ENCODE measurements at regions not wholly inside any gene's neighbourhood (a gene's known extent, or its start where the extent isn't known, plus 50 kb on each side); places are given as distances from the start of the nearest gene placed in this dataset.
A peak's percentile ranks its signal among the peaks of the same experiment; 100 is the strongest.
"Not testable (repeated sequence)": the region's sequence is repeated elsewhere in the genome, so short reads cannot be mapped to it uniquely, and the experiment has no call there.

GRCh38 chr12:46669720-46670119 is 156.1 kb downstream of the SLC38A4 start:
- no peak for DNase-seq

DNA sequence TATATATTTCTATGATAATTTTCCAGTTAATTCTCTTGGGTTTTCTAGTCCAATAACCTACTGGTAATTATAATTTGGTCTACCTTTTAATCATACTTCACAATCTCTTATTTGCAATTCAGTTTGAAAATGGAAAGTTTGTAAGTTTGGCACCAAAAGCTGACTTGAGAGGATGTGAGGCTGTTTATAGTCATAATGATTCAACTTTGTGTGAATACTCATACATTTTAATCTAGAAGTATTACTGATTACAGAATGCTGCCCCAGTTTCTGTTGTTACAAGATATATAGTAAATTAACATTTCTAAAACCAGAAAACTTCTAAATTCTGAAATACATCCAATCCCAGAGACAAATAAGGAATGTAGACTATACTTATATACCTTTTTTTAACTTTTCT is 158.2 kb downstream of the SLC38A4 start:
- no peak for DNase-seq

GRCh38 chr12:46664761-46665287 is 161.0 kb downstream of the SLC38A4 start:
- DNase-seq = peak; percentile 95

DNA sequence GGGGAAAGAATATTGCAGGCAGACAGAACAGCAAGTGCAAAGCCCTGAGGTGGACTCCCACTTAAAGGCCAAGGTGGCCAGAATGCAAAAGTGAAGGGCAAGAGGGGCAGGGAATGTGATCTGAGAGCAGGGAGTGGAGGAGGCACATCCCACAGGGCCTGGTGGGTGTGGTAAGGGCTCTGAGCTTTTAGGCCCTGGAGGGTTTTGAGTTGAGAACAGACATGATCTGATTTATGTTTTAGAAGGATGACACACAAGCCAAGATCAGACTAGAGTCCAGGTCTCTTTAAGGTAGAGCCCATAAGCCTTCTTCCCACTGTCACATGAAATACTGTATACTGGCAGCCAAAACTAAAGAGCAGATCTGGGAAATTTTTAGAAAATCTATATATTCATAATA is 162.5 kb downstream of the SLC38A4 start:
- DNase-seq = no peak

GRCh38 chr12:46661110-46661845 is 164.5 kb downstream of the SLC38A4 start:
- peak; percentile 73 for DNase-seq

DNA sequence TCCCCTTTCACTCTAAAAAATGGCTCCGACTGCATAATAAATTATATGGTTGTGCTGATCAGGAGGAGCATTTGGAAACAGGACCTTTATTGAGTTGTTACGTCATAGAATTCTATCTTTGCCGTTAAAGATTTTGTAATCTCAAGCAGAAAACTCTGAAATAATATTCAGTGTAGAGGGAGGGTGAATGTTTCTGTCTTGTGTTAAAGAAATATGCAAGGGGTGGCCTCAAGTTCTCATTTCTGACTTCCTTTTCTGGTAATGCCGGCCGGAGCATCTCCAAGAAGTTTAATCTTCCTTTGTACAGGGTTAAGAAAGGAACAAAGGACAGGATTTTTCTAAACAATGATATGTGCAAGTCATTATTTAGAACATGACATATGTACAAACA is 165.1 kb downstream of the SLC38A4 start:
- peak; percentile 79 for DNase-seq

DNA sequence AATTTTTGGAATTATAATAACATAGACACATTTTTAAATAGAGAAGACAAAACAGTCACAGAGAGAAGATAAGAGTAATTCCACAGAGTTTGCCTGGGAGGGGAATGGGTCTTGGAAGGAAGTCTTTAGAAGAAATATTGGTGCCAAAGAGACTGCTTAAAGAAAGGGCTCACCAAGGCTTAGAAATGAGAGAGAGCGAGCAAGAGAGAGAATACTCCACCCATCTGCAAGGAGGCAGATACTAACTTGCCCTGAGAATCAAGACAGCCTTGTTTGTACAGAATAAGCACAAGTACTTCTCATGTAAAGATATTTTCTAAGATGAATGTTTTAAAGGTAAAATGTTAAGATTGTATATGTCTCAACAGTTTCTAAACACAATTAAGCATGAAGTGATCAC is 165.5 kb downstream of the SLC38A4 start:
- no peak for DNase-seq

GRCh38 chr12:46659824-46660223 is 166.0 kb downstream of the SLC38A4 start:
- no peak for DNase-seq

GRCh38 chr12:46659032-46659650 is 166.7 kb downstream of the SLC38A4 start:
- DNase-seq = no peak

DNA sequence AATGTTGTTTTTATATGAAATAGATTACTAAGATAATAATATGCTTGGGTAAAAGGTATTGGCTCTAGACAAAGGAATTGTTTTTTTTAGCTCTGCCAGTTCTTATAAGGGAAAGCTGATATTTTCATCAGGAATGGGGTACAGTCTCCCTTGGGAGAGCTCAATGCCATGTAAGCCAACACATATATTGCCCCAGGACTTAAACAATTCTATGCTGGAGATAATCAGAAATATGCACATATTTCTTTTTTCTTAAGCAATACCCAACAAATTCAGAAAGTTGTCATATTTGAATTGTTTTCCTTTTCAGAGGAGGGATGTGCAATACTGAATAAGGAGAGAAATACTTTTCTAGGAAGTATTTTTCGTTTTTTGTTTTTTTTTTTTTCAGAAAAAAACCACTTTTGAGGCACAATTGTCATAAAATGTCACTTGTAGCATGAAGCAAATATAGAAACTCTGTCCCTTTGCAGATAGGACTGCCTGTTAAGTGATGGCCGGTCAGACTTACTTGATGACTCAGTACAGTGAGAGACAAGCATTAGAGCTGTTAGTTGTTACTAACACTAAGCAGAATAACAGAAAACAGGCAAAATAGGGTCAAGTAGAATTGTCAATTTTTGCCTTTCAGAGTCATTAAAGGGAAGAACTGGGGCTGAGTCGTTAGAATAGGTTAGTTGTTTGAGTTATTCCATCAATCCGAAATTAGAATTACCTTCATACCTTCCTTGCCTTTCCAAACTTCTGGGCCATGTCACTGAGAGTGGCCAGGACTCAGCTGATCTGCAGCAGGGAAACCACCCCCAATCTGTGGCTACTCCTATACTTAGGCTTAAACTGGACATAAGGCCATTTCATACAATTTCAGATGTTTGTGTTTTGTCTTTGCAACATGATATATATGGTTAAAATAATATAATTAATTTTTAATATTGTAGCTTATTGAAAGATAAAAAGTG is 168.1 kb downstream of the SLC38A4 start:
- DNase-seq = no peak

DNA sequence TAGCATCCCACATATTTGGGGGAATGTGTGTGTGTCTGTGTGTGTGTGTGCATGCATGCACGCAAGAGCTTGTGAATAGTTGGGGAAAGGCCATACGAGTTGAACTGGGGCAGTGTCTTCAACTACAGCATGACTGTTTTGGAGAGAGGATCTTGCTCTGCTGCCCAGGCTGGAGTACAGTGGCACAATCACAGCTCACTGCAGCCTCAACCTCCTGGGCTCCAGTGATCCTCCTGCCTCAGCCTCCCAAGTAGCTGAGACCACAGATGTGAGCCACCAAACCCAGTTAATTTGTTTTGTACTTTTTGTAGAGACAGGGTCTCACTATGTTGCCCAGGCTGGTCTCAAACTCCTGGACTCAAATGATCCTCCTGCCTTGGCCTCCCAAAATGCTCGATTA is 169.8 kb downstream of the SLC38A4 start:
- not testable (repeated sequence) for DNase-seq

GRCh38 chr12:46653311-46653710 is 172.5 kb downstream of the SLC38A4 start:
- no peak for DNase-seq

- no peak for DNase-seq
Observed at GRCh38 chr12:46652692-46653091, 173.1 kb downstream of the SLC38A4 start.

DNA sequence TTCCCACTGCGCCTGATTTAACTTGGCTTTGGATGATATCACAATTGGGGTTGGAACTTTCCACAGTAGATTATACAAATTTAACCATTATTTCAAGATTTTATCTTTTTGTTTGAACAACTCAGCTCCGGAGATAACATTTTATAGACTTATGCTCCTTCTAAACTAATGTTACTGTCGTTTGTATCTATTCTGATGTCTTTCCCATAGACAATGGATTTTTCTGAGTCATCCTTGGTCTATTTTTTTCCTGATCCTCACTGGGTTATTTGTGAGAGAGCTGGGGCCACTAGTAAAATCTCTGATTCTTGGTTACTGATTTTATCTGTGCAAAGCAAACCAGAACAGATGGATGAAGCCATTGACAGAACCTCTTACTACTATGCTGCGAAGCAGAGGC is 175.1 kb downstream of the SLC38A4 start:
- DNase-seq = no peak

DNA sequence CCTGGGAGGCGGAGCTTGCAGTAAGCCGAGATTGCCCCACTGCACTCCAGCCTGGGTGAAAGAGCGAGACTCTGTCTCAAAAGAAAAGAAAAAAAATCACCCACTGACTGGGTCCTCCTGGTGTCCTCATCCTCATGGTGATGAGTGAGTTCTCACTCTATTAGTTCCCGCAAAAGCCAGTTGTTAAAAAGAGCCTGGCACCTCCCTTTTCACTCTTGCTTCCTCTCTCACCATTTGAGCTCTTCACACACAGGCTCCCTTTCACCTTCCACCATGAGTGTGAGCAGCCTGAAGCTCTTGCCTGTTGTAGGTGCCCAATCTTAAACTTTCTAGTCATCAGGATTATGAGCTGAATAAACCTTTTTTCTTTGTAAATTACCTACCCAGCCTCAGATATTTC is 176.4 kb downstream of the SLC38A4 start:
- no peak for DNase-seq

DNA sequence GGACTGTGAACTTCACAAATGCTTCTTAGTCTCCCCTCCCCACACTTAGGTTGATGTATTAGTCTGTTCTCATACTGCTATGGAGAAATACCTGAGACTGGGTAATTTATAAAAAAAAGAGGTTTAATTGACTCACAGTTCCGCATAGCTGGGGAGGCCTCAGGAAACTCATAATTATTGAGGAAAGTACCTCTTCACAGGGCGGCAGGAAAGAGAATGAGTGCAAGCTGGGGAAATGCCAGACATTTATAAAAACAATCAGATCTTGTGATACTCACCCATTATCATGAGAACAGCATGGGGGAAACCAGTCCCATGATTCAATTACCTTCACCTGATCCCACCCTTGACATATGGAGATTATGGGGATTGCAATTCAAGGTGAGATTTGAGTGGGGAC is 178.8 kb downstream of the SLC38A4 start:
- DNase-seq = no peak

- DNase-seq = not testable (repeated sequence)
Observed at GRCh38 chr12:46641649-46642048, 184.1 kb downstream of the SLC38A4 start.

DNA sequence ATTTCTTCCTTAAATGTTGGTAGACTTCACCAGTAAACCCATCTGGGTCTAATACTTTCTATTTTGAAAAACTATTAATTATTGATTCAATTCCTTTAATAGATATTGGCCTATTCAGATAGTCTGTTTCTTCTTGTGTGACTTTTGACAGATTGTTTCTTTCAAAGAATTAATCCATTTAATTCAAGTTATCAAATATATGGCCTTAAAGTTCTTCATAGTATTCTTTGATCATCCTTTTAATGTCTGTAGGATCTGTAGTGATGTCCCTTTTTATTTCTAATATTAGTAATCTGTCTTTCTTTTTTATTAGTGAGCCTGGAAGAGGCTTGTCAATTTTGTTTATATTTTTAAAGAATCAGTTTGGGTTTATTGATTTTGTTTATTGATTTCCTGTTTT is 190.0 kb downstream of the SLC38A4 start:
- no peak for DNase-seq

DNA sequence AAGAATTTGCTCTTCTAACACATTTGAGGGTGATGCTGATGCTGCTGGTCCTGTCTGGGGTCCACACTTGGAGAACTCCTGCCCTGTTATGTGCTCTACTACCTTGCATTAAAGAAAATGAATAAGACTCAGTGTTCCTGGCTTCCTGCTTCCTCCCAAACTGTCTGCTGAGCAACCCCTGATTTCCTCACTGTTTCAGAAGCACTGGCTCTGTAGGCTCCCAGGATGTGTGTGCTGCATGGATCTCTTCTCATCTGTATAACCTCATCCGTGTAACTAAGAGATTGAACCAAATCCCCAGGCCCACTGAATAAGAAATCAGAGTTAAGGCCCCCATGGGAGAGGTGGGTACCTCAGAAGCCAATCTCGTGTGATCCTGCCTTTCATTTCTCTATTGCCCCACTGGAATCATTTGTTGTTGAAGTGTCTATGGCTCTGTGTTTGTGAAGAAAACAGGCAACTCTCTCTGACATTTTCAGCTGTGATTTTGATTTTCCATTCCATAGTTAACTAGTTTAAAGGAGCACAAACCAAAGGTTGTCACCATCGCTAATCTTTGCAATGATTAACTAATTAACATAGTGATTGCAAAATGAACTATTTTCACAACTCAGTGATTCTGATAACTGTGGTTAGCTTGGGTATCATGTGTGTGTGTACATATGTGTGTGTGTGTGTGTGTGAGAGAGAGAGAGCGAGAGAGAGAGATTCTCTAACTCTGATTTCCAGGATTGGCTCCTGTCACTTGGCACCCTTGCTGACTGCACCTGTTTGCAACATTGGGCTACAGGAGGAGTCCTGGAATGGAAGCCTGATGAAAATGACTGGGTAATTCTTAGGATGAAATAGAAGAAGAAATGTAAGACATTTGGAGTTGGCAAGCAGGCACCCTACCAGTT is 196.2 kb downstream of the SLC38A4 start:
- no peak for DNase-seq

DNA sequence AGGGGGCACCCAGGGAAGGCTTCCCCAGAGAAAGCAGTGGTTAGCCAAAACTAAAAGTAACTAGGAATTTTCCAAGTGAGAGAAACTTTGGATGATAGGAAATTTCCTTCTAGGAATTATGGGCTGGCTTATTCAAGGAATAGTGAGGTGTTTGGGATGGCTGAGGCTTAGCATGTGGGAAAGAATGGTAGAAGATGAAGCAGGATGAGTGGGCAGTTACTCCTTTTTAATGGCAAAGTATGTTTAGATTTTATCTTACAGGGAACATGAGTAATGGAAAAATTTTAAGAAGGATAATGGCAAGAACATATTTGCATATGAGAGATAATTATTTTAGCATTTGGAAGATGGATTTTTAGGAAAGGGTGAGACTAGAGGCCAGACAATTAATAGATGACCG is 197.6 kb downstream of the SLC38A4 start:
- DNase-seq = no peak

GRCh38 chr12:46627686-46628085 is 198.1 kb downstream of the SLC38A4 start:
- no peak for DNase-seq

DNA sequence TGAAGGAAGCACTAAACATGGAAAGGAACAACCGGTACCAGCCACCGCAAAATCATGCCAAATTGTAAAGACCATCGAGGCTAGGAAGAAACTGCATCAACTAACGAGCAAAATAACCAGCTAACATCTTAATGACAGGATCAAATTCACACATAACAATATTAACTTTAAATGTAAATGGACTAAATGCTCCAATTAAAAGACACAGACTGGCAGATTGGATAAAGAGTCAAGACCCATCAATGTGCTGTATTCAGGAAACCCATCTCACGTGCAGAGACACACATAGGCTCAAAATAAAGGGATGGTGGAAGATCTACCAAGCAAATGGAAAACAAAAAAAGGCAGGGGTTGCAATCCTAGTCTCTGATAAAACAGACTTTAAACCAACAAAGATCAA is 206.3 kb downstream of the SLC38A4 start:
- DNase-seq = not testable (repeated sequence)

All from inflammatory macrophage treated with lipopolysaccharide for 4 hours (primary cell).